ENCODE measurements at regions not wholly inside any gene's neighbourhood (a gene's known extent, or its start where the extent isn't known, plus 50 kb on each side); places are given as distances from the start of the nearest gene placed in this dataset.

- H3K9ac ChIP-seq (ENCODE audit: low read length): no peak overlapping the region
- H3F3A ChIP-seq (ENCODE audit: insufficient read depth, low read length): no peaks in the 10 kb centered on the region
- no peak overlapping the region for H3K27ac ChIP-seq (ENCODE audit: low read length)
- H3K79me2 ChIP-seq (ENCODE audit: low read length): no peaks in the 10 kb centered on the region
- no peak overlapping the region for H3K4me2 ChIP-seq (ENCODE audit: low read depth, low read length)
- H3K9me2 ChIP-seq (replicated peaks; ENCODE audit: insufficient read depth, low read length): no peaks in the 10 kb centered on the region
- no peak overlapping the region for H2AFZ ChIP-seq (ENCODE audit: low read length)
- TF ChIP-seq EZH2 (optimal IDR thresholded peaks at IDR 0.05; ENCODE audit: low read depth, low read length) (no peak), CTCF (IDR thresholded peaks at IDR 0.05; ENCODE audit: low read length) (no peak), EZH2phosphoT487 (IDR thresholded peaks at IDR 0.05; ENCODE audit: low read length) (no peak)
- no peaks in the 10 kb centered on the region for H3K4me1 ChIP-seq (ENCODE audit: low read length)
- no peaks in the 10 kb centered on the region for H3K36me3 ChIP-seq (replicated peaks; ENCODE audit: insufficient read depth, low read length)
- DNase-seq: no peak
- no peaks in the 10 kb centered on the region for H3K9me3 ChIP-seq (replicated peaks; ENCODE audit: insufficient read depth, low read length)
- no peak overlapping the region for H3K4me3 ChIP-seq (ENCODE audit: low read length)
- H4K20me1 ChIP-seq (ENCODE audit: insufficient read depth, low read length): no peaks in the 10 kb centered on the region
- no peaks in the 10 kb centered on the region for H3K27me3 ChIP-seq (replicated peaks; ENCODE audit: insufficient read depth, low read length)
These were observed 78.4 kb upstream of the TMEM33 start for GRCh38 chr4:41856797-41857196.

GRCh38 chr4:41853973-41854372, 81.3 kb upstream of the TMEM33 start:
- H2AFZ ChIP-seq (ENCODE audit: low read length): no peak overlapping the region
- H3K36me3 ChIP-seq (replicated peaks; ENCODE audit: insufficient read depth, low read length): no peaks in the 10 kb centered on the region
- H3K27ac ChIP-seq (ENCODE audit: low read length): no peak overlapping the region
- no peak overlapping the region for H3K4me3 ChIP-seq (ENCODE audit: low read length)
- no peak for DNase-seq
- H3K79me2 ChIP-seq (ENCODE audit: low read length): no peaks in the 10 kb centered on the region
- no peaks in the 10 kb centered on the region for H4K20me1 ChIP-seq (ENCODE audit: insufficient read depth, low read length)
- no peak overlapping the region for H3K4me2 ChIP-seq (ENCODE audit: low read depth, low read length)
- H3F3A ChIP-seq (ENCODE audit: insufficient read depth, low read length): no peaks in the 10 kb centered on the region
- no peak overlapping the region for H3K9ac ChIP-seq (ENCODE audit: low read length)
- H3K9me3 ChIP-seq (replicated peaks; ENCODE audit: insufficient read depth, low read length): no peaks in the 10 kb centered on the region
- H3K4me1 ChIP-seq (ENCODE audit: low read length): no peaks in the 10 kb centered on the region
- TF ChIP-seq EZH2phosphoT487 (IDR thresholded peaks at IDR 0.05; ENCODE audit: low read length) (no peak), CTCF (IDR thresholded peaks at IDR 0.05; ENCODE audit: low read length) (peak; percentile 13), EZH2 (optimal IDR thresholded peaks at IDR 0.05; ENCODE audit: low read depth, low read length) (no peak)
- H3K27me3 ChIP-seq (replicated peaks; ENCODE audit: insufficient read depth, low read length): no peaks in the 10 kb centered on the region
- no peaks in the 10 kb centered on the region for H3K9me2 ChIP-seq (replicated peaks; ENCODE audit: insufficient read depth, low read length)

GRCh38 chr4:41852229-41852628, 83.0 kb upstream of the TMEM33 start:
- H3K27me3 ChIP-seq (replicated peaks; ENCODE audit: insufficient read depth, low read length): no peaks in the 10 kb centered on the region
- no peak overlapping the region for H3K9ac ChIP-seq (ENCODE audit: low read length)
- TF ChIP-seq EZH2phosphoT487 (IDR thresholded peaks at IDR 0.05; ENCODE audit: low read length): no peak
- TF ChIP-seq CTCF (IDR thresholded peaks at IDR 0.05; ENCODE audit: low read length): no peak
- no peak for TF ChIP-seq EZH2 (optimal IDR thresholded peaks at IDR 0.05; ENCODE audit: low read depth, low read length)
- H3F3A ChIP-seq (ENCODE audit: insufficient read depth, low read length): no peaks in the 10 kb centered on the region
- DNase-seq: no peak
- no peaks in the 10 kb centered on the region for H3K36me3 ChIP-seq (replicated peaks; ENCODE audit: insufficient read depth, low read length)
- no peak overlapping the region for H3K27ac ChIP-seq (ENCODE audit: low read length)
- no peaks in the 10 kb centered on the region for H3K9me2 ChIP-seq (replicated peaks; ENCODE audit: insufficient read depth, low read length)
- H2AFZ ChIP-seq (ENCODE audit: low read length): no peak overlapping the region
- H3K9me3 ChIP-seq (replicated peaks; ENCODE audit: insufficient read depth, low read length): no peaks in the 10 kb centered on the region
- H3K4me3 ChIP-seq (ENCODE audit: low read length): no peak overlapping the region
- H3K4me2 ChIP-seq (ENCODE audit: low read depth, low read length): no peak overlapping the region
- H3K4me1 ChIP-seq (ENCODE audit: low read length): no peaks in the 10 kb centered on the region
- H4K20me1 ChIP-seq (ENCODE audit: insufficient read depth, low read length): no peaks in the 10 kb centered on the region
- no peaks in the 10 kb centered on the region for H3K79me2 ChIP-seq (ENCODE audit: low read length)
